HG03378 (cell line): ENCODE measurements at regions not wholly inside any gene's neighbourhood (a gene's known extent, or its start where the extent isn't known, plus 50 kb on each side); places are given as distances from the start of the nearest gene placed in this dataset.

ENCODE experiments used
- ATAC-seq: cut with Tn5 transposase; IDR thresholded peaks from one replicate; pipeline ENCODE4 v1.9.1; 2021; ENCODE audit warnings: mild to moderate bottlenecking, moderate library complexity; ENCODE audit not compliant: unreplicated experiment

DNA sequence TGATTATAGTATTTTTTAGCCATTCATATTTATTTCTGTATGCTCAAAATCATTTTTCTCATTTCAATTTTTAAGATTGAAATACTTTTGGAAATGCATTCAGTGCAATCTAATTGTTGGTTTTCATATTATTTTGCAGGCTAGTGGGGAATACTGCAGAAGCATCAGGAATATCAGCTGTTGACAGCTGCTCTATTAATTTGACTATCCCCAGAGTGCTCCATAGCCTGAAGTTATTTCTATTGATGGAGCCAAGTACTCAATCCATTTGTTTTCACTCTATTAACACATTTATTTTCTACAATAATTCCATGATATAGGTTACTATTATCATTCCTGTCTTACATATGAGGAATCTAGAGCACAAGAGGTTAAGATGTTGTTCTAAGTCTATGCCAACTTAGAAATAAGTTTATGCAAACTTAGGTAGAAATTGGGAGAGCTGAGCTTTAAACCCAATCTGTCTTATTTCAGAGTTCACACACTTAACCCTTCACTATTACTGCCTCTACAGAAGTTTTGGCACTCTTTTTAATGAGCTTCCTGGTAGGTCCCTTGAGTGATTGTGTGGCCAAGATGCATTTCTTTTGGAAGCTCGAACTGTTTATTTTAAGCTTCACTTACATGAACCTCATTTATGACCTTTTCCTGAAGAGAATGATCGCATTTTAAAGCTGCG is 65.6 kb upstream of the PCDH18 start:
- no peak for ATAC-seq

DNA sequence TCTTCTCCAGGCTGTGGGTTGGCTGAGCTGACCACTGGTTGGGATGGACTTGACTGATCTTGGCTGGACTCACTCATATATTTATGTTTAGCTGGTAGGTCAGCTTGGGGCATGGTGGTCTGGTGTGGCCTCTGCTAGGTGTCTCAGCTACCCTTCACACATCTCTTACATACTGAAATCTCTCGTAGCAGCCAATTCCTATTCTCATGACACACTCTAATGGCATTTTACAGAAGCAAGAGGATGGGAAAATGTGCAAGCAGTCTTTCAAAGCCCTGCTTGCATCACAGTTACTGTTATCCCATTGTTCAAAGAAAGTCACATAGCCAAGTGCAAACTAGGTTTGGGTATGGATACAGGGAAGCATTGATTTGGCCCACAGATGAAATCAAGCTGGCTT is 55.5 kb upstream of the PCDH18 start:
- ATAC-seq = no peak

DNA sequence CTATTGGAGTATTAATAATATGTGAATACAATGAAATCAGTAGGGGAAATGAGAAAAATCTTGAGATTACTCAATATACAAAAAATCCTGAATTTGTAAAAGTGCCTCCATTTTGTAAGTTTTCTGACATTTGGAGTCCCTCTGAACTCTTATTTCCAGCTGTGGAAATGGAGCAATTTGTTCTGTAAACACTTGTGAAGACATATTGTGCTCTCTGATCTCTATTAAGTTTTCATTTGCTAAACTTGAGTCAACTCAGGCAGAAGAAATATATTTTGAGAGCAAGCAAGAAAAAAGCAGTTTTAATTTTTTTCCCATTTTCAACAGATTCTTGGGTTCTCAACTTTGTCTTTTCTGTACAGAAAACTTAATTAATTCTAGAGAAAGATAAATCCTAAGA is 51.4 kb upstream of the PCDH18 start:
- ATAC-seq = no peak
